ENCODE measurements at regions not wholly inside any gene's neighbourhood (a gene's known extent, or its start where the extent isn't known, plus 50 kb on each side); places are given as distances from the start of the nearest gene placed in this dataset.

- H3K4me1 ChIP-seq (ENCODE audit: insufficient read depth, low read length, poor library complexity, severe bottlenecking) = no peaks in the 10 kb centered on the region
- H3K9me2 ChIP-seq (ENCODE audit: insufficient read depth, low read length) = no peaks in the 10 kb centered on the region
- no peaks in the 10 kb centered on the region for H3K36me3 ChIP-seq (ENCODE audit: insufficient read depth, low read length)
- no peak overlapping the region for H2AFZ ChIP-seq (ENCODE audit: low read length)
- peaks cover 15% of the 10 kb centered on the region for H3K9me3 ChIP-seq (ENCODE audit: low read length)
- BruUV-seq (replicated peaks) = no TSS peak
- no peak overlapping the region for H3K4me3 ChIP-seq (ENCODE audit: low read depth, low read length, poor library complexity, severe bottlenecking)
- H4K20me1 ChIP-seq (ENCODE audit: insufficient read depth, low read length) = no peaks in the 10 kb centered on the region
- intact Hi-C loops (cut with micrococcal nuclease; ENCODE audit: unreplicated experiment) = no loop called here
- no peaks in the 10 kb centered on the region for H3K79me2 ChIP-seq (ENCODE audit: insufficient read depth, low read depth, low read length)
- POLR2A ChIA-PET = interaction anchor here (1.0 kb wide), 1 partner anchor 10 kb away, joined by 4 read pairs; no protein-coding TSS in a partner anchor
- DNase-seq (ENCODE audit: low spot score) = no peak
- CTCF ChIA-PET (ENCODE audit: unreplicated experiment) = interaction anchor here (1.6 kb wide), 1 partner anchor 56 kb away, joined by 3 read pairs; no protein-coding TSS in a partner anchor
- TF ChIP-seq CTCF (conservative IDR thresholded peaks at IDR 0.05; ENCODE audit: low read length) (no peak), EZH2phosphoT487 (IDR thresholded peaks at IDR 0.05; ENCODE audit: borderline replicate concordance, low read depth, low read length) (no peak)
- no peak overlapping the region for H3K27ac ChIP-seq (ENCODE audit: low read depth, low read length, poor library complexity, severe bottlenecking)
- H3K4me2 ChIP-seq (ENCODE audit: low read length) = no peak overlapping the region
Observed at GRCh38 chr2:172193331-172194089, 90.8 kb upstream of the DLX2 start.

GRCh38 chr2:172195836-172196376 is 93.2 kb upstream of the DLX2 start:
- ChIA-PET POLR2A (no interaction called here), CTCF (ENCODE audit: unreplicated experiment) (no interaction called here)
- H3K4me2 ChIP-seq (ENCODE audit: low read length) = no peak overlapping the region
- H3K4me1 ChIP-seq (ENCODE audit: insufficient read depth, low read length, poor library complexity, severe bottlenecking) = no peaks in the 10 kb centered on the region
- BruUV-seq (replicated peaks) = no TSS peak
- no peaks in the 10 kb centered on the region for H3K9me2 ChIP-seq (ENCODE audit: insufficient read depth, low read length)
- H3K9me3 ChIP-seq (ENCODE audit: low read length) = peaks cover 28% of the 10 kb centered on the region
- TF ChIP-seq EZH2phosphoT487 (IDR thresholded peaks at IDR 0.05; ENCODE audit: borderline replicate concordance, low read depth, low read length) (no peak), CTCF (conservative IDR thresholded peaks at IDR 0.05; ENCODE audit: low read length) (no peak)
- intact Hi-C loops (cut with micrococcal nuclease; ENCODE audit: unreplicated experiment) = no loop called here
- no peak overlapping the region for H3K4me3 ChIP-seq (ENCODE audit: low read depth, low read length, poor library complexity, severe bottlenecking)
- no peak overlapping the region for H2AFZ ChIP-seq (ENCODE audit: low read length)
- DNase-seq (ENCODE audit: low spot score) = no peak
- no peaks in the 10 kb centered on the region for H4K20me1 ChIP-seq (ENCODE audit: insufficient read depth, low read length)
- H3K27ac ChIP-seq (ENCODE audit: low read depth, low read length, poor library complexity, severe bottlenecking) = no peak overlapping the region
- H3K79me2 ChIP-seq (ENCODE audit: insufficient read depth, low read depth, low read length) = no peaks in the 10 kb centered on the region
- no peaks in the 10 kb centered on the region for H3K36me3 ChIP-seq (ENCODE audit: insufficient read depth, low read length)

DNA sequence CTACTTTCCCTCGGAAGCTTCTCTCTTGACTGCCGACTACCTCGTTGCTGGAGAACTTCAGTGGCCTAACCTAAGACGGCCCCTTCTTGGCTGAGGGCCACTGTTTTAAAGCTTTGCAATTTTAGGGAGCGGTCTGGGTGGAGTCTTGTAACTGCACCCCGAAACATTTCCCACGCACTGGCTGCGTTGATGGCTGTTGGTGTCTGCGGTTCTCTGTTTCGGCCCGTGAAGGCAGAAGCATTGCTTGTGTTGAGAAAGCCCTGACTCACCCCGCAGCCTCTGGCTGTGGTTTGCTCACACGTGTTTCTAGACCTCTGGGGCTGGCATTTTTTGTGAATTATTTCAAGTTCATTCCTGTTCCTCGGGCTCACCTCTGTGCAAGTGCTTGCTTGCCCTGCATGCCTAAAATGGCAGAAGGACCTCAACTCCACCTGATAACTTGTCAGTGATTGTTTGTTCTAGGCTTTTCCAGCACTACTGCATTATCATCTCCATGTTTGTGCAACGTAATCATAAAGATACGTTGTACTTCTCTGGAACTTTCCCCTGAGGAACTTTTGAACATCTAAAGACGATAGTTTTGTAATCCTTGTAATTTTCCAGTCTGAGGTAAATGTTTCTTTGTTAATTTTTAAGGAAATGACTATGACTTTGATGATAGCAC is 94.2 kb upstream of the DLX2 start:
- intact Hi-C loops (cut with micrococcal nuclease; ENCODE audit: unreplicated experiment) = no loop called here
- Histone ChIP-seq H3K36me3 (ENCODE audit: insufficient read depth, low read length) (no peaks in the 10 kb centered on the region), H3K4me2 (ENCODE audit: low read length) (no peak overlapping the region), H2AFZ (ENCODE audit: low read length) (no peak overlapping the region), H3K9me2 (ENCODE audit: insufficient read depth, low read length) (no peaks in the 10 kb centered on the region), H4K20me1 (ENCODE audit: insufficient read depth, low read length) (no peaks in the 10 kb centered on the region), H3K79me2 (ENCODE audit: insufficient read depth, low read depth, low read length) (no peaks in the 10 kb centered on the region), H3K27ac (ENCODE audit: low read depth, low read length, poor library complexity, severe bottlenecking) (no peak overlapping the region), H3K4me3 (ENCODE audit: low read depth, low read length, poor library complexity, severe bottlenecking) (no peak overlapping the region), H3K9me3 (ENCODE audit: low read length) (peaks cover 30% of the 10 kb centered on the region), H3K4me1 (ENCODE audit: insufficient read depth, low read length, poor library complexity, severe bottlenecking) (no peaks in the 10 kb centered on the region)
- DNase-seq (ENCODE audit: low spot score) = no peak
- CTCF ChIA-PET (ENCODE audit: unreplicated experiment) = no interaction called here
- TF ChIP-seq EZH2phosphoT487 (IDR thresholded peaks at IDR 0.05; ENCODE audit: borderline replicate concordance, low read depth, low read length) (no peak), CTCF (conservative IDR thresholded peaks at IDR 0.05; ENCODE audit: low read length) (no peak)
- POLR2A ChIA-PET = no interaction called here
- BruUV-seq (replicated peaks) = no TSS peak
